ENCODE measurements at regions not wholly inside any gene's neighbourhood (a gene's known extent, or its start where the extent isn't known, plus 50 kb on each side); places are given as distances from the start of the nearest gene placed in this dataset.

GRCh38 chr13:70235565-70235964 is 127.3 kb upstream of the KLHL1 start:
- Histone ChIP-seq H3K4me1 (ENCODE audit: insufficient read depth, low read length) (no peaks in the 10 kb centered on the region), H3K18ac (ENCODE audit: insufficient read length, low read depth, low read length) (no peak overlapping the region), H3K79me2 (ENCODE audit: insufficient read depth, low read length) (no peaks in the 10 kb centered on the region), H3K14ac (ENCODE audit: insufficient read depth, low read length) (no peak overlapping the region), H4K20me1 (ENCODE audit: control insufficient read depth, insufficient read depth, insufficient read length) (no peaks in the 10 kb centered on the region), H3K9ac (ENCODE audit: extremely low read depth, insufficient read length, low read length) (no peak overlapping the region), H4K5ac (ENCODE audit: insufficient read length, low read depth, low read length) (no peak overlapping the region), H2BK20ac (ENCODE audit: low read depth, low read length, poor library complexity, severe bottlenecking) (no peak overlapping the region), H2AK5ac (ENCODE audit: insufficient read length, low read length) (no peak overlapping the region), H2BK5ac (ENCODE audit: insufficient read length, low read length) (no peak overlapping the region), H2BK15ac (ENCODE audit: low read depth, low read length) (no peak overlapping the region), H4K91ac (ENCODE audit: insufficient read length, low read depth, low read length) (no peak overlapping the region), H2BK120ac (ENCODE audit: low read depth, low read length, poor library complexity, severe bottlenecking) (no peak overlapping the region), H2AFZ (ENCODE audit: low read length) (no peak overlapping the region), H3K27ac (ENCODE audit: insufficient read length, low read depth, low read length) (no peak overlapping the region), H3K9me3 (ENCODE audit: control insufficient read depth, low read depth, low read length) (no peaks in the 10 kb centered on the region), H2BK12ac (ENCODE audit: insufficient read length, low read depth, low read length) (no peak overlapping the region), H3K4me2 (ENCODE audit: insufficient read depth, insufficient read length, low read length) (no peak overlapping the region), H3K27me3 (ENCODE audit: insufficient read depth, low read length) (no peaks in the 10 kb centered on the region), H3K23ac (ENCODE audit: insufficient read length, low read depth, low read length) (no peak overlapping the region), H3K4ac (ENCODE audit: low read depth, low read length) (no peak overlapping the region), H3K79me1 (ENCODE audit: insufficient read depth, low read depth, low read length, poor library complexity, severe bottlenecking) (no peaks in the 10 kb centered on the region), H3T11ph (ENCODE audit: low read length) (no peak overlapping the region), H3K23me2 (ENCODE audit: insufficient read length, low read depth, low read length, poor library complexity, severe bottlenecking) (no peaks in the 10 kb centered on the region), H3K56ac (ENCODE audit: insufficient read length, low read depth, low read length) (no peak overlapping the region), H4K8ac (replicated peaks; ENCODE audit: insufficient read length, low read depth, low read length) (no peak overlapping the region)
- Mint-ChIP-seq H3K9me3 (peaks cover 5 to 9% of the 10 kb centered on the region in 2 experiments; a peak in 3 of 5 replicates), H3K4me1 (no peaks in the 10 kb centered on the region), H3K4me3 (no peak overlapping the region), H3K36me3 (ENCODE audit: insufficient read depth in 1 of 3, low read depth in 3 of 3) (peaks cover 0 to 1% (median 0%) of the 10 kb centered on the region in 3 experiments; a peak in 1 of 7 replicates), H3K27ac (no peak overlapping the region), H3K27me3 (ENCODE audit: low read depth) (peaks cover 2% of the 10 kb centered on the region; the same call in 1 of the 2 replicates)
- WGBS (ENCODE audit: extremely low coverage, insufficient read length, low lambda C conversion rate) = no CpG with 5 or more reads among the region's 2 CpGs
- TF ChIP-seq, protein P1, sequence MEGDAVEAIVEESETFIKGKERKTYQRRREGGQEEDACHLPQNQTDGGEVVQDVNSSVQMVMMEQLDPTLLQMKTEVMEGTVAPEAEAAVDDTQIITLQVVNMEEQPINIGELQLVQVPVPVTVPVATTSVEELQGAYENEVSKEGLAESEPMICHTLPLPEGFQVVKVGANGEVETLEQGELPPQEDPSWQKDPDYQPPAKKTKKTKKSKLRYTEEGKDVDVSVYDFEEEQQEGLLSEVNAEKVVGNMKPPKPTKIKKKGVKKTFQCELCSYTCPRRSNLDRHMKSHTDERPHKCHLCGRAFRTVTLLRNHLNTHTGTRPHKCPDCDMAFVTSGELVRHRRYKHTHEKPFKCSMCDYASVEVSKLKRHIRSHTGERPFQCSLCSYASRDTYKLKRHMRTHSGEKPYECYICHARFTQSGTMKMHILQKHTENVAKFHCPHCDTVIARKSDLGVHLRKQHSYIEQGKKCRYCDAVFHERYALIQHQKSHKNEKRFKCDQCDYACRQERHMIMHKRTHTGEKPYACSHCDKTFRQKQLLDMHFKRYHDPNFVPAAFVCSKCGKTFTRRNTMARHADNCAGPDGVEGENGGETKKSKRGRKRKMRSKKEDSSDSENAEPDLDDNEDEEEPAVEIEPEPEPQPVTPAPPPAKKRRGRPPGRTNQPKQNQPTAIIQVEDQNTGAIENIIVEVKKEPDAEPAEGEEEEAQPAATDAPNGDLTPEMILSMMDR (conservative IDR thresholded peaks at IDR 0.05) = no peak
- DNase-seq = no peak
